ENCODE measurements at regions not wholly inside any gene's neighbourhood (a gene's known extent, or its start where the extent isn't known, plus 50 kb on each side); places are given as distances from the start of the nearest gene placed in this dataset.

DNA sequence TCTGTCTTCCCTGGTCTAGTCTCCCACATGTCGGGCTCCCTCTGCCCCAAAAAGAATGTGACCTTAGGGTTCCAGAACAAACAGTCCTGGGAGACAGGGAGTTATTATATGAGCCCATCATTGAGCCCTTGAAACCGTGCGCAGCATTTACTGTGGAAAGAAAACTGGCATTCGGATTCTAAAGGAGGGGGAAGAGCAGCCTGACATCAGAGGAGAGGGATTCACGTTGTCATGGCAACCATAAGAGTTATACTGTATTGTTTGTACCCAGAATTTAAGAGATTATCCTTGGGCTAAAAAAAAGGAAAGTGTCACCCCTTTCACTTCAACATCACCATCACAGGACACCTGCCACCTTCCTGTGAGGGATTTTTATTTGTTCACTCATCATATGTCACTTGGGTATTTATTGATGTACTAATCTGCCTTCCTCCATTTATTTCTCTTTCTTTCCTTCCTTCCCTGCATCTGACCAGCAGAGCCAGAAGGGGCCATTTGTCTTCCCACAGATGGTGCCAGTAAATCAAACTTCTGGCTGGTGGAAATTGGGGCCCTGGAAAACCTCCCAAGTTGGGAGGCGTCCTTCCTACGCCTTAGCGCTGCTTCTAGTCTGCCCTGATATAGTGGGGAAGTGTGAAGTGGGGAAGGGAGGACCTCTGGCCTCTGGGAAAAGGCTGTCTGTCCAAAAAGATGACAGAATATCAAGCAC lies 64.9 kb upstream of the FRMPD3 start:
- TF ChIP-seq HDAC6 (IDR thresholded peaks at IDR 0.05; ENCODE audit: low read depth, low read length): no peak
- TF ChIP-seq POLR2A (IDR thresholded peaks at IDR 0.05; ENCODE audit: control extremely low read depth in 1 of 2, low read depth in 2 of 2, low read length in 2 of 2): no peak
- no peak for TF ChIP-seq HDAC2 (IDR thresholded peaks at IDR 0.05; ENCODE audit: borderline replicate concordance in 1 of 2, low read depth in 2 of 2, low read length in 2 of 2)
- TF ChIP-seq, protein P1, sequence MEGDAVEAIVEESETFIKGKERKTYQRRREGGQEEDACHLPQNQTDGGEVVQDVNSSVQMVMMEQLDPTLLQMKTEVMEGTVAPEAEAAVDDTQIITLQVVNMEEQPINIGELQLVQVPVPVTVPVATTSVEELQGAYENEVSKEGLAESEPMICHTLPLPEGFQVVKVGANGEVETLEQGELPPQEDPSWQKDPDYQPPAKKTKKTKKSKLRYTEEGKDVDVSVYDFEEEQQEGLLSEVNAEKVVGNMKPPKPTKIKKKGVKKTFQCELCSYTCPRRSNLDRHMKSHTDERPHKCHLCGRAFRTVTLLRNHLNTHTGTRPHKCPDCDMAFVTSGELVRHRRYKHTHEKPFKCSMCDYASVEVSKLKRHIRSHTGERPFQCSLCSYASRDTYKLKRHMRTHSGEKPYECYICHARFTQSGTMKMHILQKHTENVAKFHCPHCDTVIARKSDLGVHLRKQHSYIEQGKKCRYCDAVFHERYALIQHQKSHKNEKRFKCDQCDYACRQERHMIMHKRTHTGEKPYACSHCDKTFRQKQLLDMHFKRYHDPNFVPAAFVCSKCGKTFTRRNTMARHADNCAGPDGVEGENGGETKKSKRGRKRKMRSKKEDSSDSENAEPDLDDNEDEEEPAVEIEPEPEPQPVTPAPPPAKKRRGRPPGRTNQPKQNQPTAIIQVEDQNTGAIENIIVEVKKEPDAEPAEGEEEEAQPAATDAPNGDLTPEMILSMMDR (IDR thresholded peaks at IDR 0.05; ENCODE audit: control extremely low read depth in 1 of 3, insufficient read depth in 1 of 3, low read depth in 1 of 3, low read length in 3 of 3): no peak
- TF ChIP-seq, protein P2, sequence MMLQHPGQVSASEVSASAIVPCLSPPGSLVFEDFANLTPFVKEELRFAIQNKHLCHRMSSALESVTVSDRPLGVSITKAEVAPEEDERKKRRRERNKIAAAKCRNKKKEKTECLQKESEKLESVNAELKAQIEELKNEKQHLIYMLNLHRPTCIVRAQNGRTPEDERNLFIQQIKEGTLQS (IDR thresholded peaks at IDR 0.05; ENCODE audit: insufficient read depth, low read depth, low read length): no peak
- no peak for TF ChIP-seq SUZ12 (IDR thresholded peaks at IDR 0.05; ENCODE audit: low read length)
- TF ChIP-seq ZNF274 (IDR thresholded peaks at IDR 0.05; ENCODE audit: borderline replicate concordance, extremely low read depth, low read length): no peak

Measured in H1 (cell line).